ENCODE measurements at regions not wholly inside any gene's neighbourhood (a gene's known extent, or its start where the extent isn't known, plus 50 kb on each side); places are given as distances from the start of the nearest gene placed in this dataset.

GRCh38 chr2:150159300-150159699 lies 328.2 kb downstream of the RND3 start:
- no peak overlapping the region for H3K4me3 ChIP-seq (ENCODE audit: control insufficient read depth in 1 of 7, extremely low read depth in 1 of 7, insufficient read depth in 4 of 7, low read depth in 2 of 7, low read length in 6 of 7)
- no peaks in the 10 kb centered on the region for H3K27me3 ChIP-seq (replicated peaks in 2 of 5; ENCODE audit: control insufficient read depth in 4 of 5, insufficient read depth in 5 of 5, low read length in 4 of 5)
- ChIA-PET CTCF (no interaction called here), POLR2A (no interaction called here)
- H3K27ac ChIP-seq (ENCODE audit: insufficient read depth in 1 of 2, low read depth in 1 of 2, low read length in 2 of 2, poor library complexity in 1 of 2, severe bottlenecking in 2 of 2): no peak overlapping the region
- no CpG with 5 or more reads among the region's 4 CpGs for WGBS (ENCODE audit: insufficient coverage)
- DNase-seq: no peak
- no peaks in the 10 kb centered on the region for H3K9me3 ChIP-seq (ENCODE audit: control extremely low read depth in 1 of 5, control insufficient read depth in 4 of 5, insufficient read depth in 2 of 5, low read depth in 1 of 5, low read length in 4 of 5)
- H3K36me3 ChIP-seq (ENCODE audit: control insufficient read depth in 4 of 4, insufficient read depth in 4 of 4, low read length in 3 of 4): no peaks in the 10 kb centered on the region
- no peaks in the 10 kb centered on the region for H3K4me1 ChIP-seq (ENCODE audit: control extremely low read depth in 1 of 4, control insufficient read depth in 4 of 4, insufficient read depth in 4 of 4, low read length in 3 of 4)

GRCh38 chr2:150156876-150157275 lies 330.6 kb downstream of the RND3 start:
- CTCF ChIA-PET: no interaction called here
- Histone ChIP-seq H3K27ac (ENCODE audit: insufficient read depth in 1 of 2, low read depth in 1 of 2, low read length in 2 of 2, poor library complexity in 1 of 2, severe bottlenecking in 2 of 2) (no peak overlapping the region), H3K27me3 (replicated peaks in 2 of 5; ENCODE audit: control insufficient read depth in 4 of 5, insufficient read depth in 5 of 5, low read length in 4 of 5) (no peaks in the 10 kb centered on the region), H3K4me3 (ENCODE audit: control insufficient read depth in 1 of 7, extremely low read depth in 1 of 7, insufficient read depth in 4 of 7, low read depth in 2 of 7, low read length in 6 of 7) (no peak overlapping the region), H3K9me3 (ENCODE audit: control extremely low read depth in 1 of 5, control insufficient read depth in 4 of 5, insufficient read depth in 2 of 5, low read depth in 1 of 5, low read length in 4 of 5) (no peaks in the 10 kb centered on the region), H3K36me3 (ENCODE audit: control insufficient read depth in 4 of 4, insufficient read depth in 4 of 4, low read length in 3 of 4) (no peaks in the 10 kb centered on the region), H3K4me1 (ENCODE audit: control extremely low read depth in 1 of 4, control insufficient read depth in 4 of 4, insufficient read depth in 4 of 4, low read length in 3 of 4) (no peaks in the 10 kb centered on the region)
- WGBS (ENCODE audit: insufficient coverage): 67% methylated on average over 2 of the region's 2 CpGs
- POLR2A ChIA-PET: no interaction called here
- no peak for DNase-seq

DNA sequence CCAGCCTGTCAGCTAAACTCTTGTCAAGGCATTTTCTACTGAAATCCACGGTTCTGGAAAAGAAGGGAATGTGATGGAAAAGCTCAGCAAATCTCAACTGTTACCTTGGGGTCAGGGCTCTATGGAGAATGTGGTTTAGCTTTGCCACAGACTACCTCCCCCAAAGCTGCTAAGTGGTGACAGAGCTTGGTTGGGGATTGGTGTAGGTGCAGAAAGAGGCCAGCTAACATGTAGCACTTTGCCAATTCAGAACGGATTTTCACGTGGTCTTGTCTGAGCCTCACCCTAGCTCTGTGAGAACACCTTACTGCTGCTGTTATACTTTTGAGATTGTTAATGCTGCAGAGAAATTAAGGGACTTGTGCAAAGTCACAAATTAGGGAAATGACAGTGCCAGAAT lies 331.1 kb downstream of the RND3 start:
- Histone ChIP-seq H3K9me3 (ENCODE audit: control extremely low read depth in 1 of 5, control insufficient read depth in 4 of 5, insufficient read depth in 2 of 5, low read depth in 1 of 5, low read length in 4 of 5) (no peaks in the 10 kb centered on the region), H3K4me1 (ENCODE audit: control extremely low read depth in 1 of 4, control insufficient read depth in 4 of 4, insufficient read depth in 4 of 4, low read length in 3 of 4) (no peaks in the 10 kb centered on the region), H3K27ac (ENCODE audit: insufficient read depth in 1 of 2, low read depth in 1 of 2, low read length in 2 of 2, poor library complexity in 1 of 2, severe bottlenecking in 2 of 2) (no peak overlapping the region), H3K4me3 (ENCODE audit: control insufficient read depth in 1 of 7, extremely low read depth in 1 of 7, insufficient read depth in 4 of 7, low read depth in 2 of 7, low read length in 6 of 7) (no peak overlapping the region), H3K27me3 (replicated peaks in 2 of 5; ENCODE audit: control insufficient read depth in 4 of 5, insufficient read depth in 5 of 5, low read length in 4 of 5) (no peaks in the 10 kb centered on the region), H3K36me3 (ENCODE audit: control insufficient read depth in 4 of 4, insufficient read depth in 4 of 4, low read length in 3 of 4) (no peaks in the 10 kb centered on the region)
- no peak for DNase-seq
- ChIA-PET CTCF (no interaction called here), POLR2A (no interaction called here)
- WGBS (ENCODE audit: insufficient coverage): 90% methylated on average over 2 of the region's 3 CpGs

DNA sequence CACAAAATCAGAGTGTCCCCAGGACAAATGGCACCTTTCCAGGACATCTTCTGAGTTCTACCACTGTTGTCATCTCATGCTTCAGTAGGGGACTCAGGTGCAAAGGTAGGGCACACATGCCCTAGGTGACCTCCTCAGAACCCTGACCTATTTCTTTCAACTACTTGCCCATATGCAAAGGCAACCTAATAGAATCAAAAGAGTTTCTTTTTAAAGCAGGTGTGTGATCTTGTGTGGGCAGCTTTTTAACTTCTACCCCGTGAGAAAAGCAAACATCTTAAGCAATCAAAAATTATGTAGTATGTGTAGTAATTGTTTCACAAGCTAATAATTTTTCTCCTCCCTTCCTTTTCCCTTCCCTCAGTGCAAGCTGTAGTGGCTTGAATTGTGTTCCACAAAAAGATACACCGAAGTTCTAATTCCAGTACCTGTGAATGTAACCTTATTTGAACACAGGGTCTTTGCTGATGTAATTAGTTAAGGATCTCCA lies 333.1 kb downstream of the RND3 start:
- ChIA-PET CTCF (no interaction called here), POLR2A (no interaction called here)
- Histone ChIP-seq H3K4me1 (ENCODE audit: control extremely low read depth in 1 of 4, control insufficient read depth in 4 of 4, insufficient read depth in 4 of 4, low read length in 3 of 4) (no peaks in the 10 kb centered on the region), H3K36me3 (ENCODE audit: control insufficient read depth in 4 of 4, insufficient read depth in 4 of 4, low read length in 3 of 4) (no peaks in the 10 kb centered on the region), H3K27me3 (replicated peaks in 2 of 5; ENCODE audit: control insufficient read depth in 4 of 5, insufficient read depth in 5 of 5, low read length in 4 of 5) (no peaks in the 10 kb centered on the region), H3K27ac (ENCODE audit: insufficient read depth in 1 of 2, low read depth in 1 of 2, low read length in 2 of 2, poor library complexity in 1 of 2, severe bottlenecking in 2 of 2) (no peak overlapping the region), H3K9me3 (ENCODE audit: control extremely low read depth in 1 of 5, control insufficient read depth in 4 of 5, insufficient read depth in 2 of 5, low read depth in 1 of 5, low read length in 4 of 5) (no peaks in the 10 kb centered on the region), H3K4me3 (ENCODE audit: control insufficient read depth in 1 of 7, extremely low read depth in 1 of 7, insufficient read depth in 4 of 7, low read depth in 2 of 7, low read length in 6 of 7) (no peak overlapping the region)
- no peak for DNase-seq
- WGBS (ENCODE audit: insufficient coverage): no CpG with 5 or more reads among the region's 2 CpGs

GRCh38 chr2:150153646-150154307 lies 333.7 kb downstream of the RND3 start:
- Histone ChIP-seq H3K9me3 (ENCODE audit: control extremely low read depth in 1 of 5, control insufficient read depth in 4 of 5, insufficient read depth in 2 of 5, low read depth in 1 of 5, low read length in 4 of 5) (no peaks in the 10 kb centered on the region), H3K27ac (ENCODE audit: insufficient read depth in 1 of 2, low read depth in 1 of 2, low read length in 2 of 2, poor library complexity in 1 of 2, severe bottlenecking in 2 of 2) (no peak overlapping the region), H3K4me3 (ENCODE audit: control insufficient read depth in 1 of 7, extremely low read depth in 1 of 7, insufficient read depth in 4 of 7, low read depth in 2 of 7, low read length in 6 of 7) (no peak overlapping the region), H3K4me1 (ENCODE audit: control extremely low read depth in 1 of 4, control insufficient read depth in 4 of 4, insufficient read depth in 4 of 4, low read length in 3 of 4) (no peaks in the 10 kb centered on the region), H3K36me3 (ENCODE audit: control insufficient read depth in 4 of 4, insufficient read depth in 4 of 4, low read length in 3 of 4) (no peaks in the 10 kb centered on the region), H3K27me3 (replicated peaks in 2 of 5; ENCODE audit: control insufficient read depth in 4 of 5, insufficient read depth in 5 of 5, low read length in 4 of 5) (no peaks in the 10 kb centered on the region)
- no peak for DNase-seq
- CTCF ChIA-PET: no interaction called here
- POLR2A ChIA-PET: no interaction called here
- WGBS (ENCODE audit: insufficient coverage): 100% methylated on average over 1 of the region's 2 CpGs

- no peak for DNase-seq
- ChIA-PET CTCF (no interaction called here), POLR2A (no interaction called here)
- WGBS (ENCODE audit: insufficient coverage): no CpG with 5 or more reads among the region's 2 CpGs
- Histone ChIP-seq H3K36me3 (ENCODE audit: control insufficient read depth in 4 of 4, insufficient read depth in 4 of 4, low read length in 3 of 4) (no peaks in the 10 kb centered on the region), H3K4me1 (ENCODE audit: control extremely low read depth in 1 of 4, control insufficient read depth in 4 of 4, insufficient read depth in 4 of 4, low read length in 3 of 4) (no peaks in the 10 kb centered on the region), H3K27ac (ENCODE audit: insufficient read depth in 1 of 2, low read depth in 1 of 2, low read length in 2 of 2, poor library complexity in 1 of 2, severe bottlenecking in 2 of 2) (no peak overlapping the region), H3K27me3 (replicated peaks in 2 of 5; ENCODE audit: control insufficient read depth in 4 of 5, insufficient read depth in 5 of 5, low read length in 4 of 5) (no peaks in the 10 kb centered on the region), H3K4me3 (ENCODE audit: control insufficient read depth in 1 of 7, extremely low read depth in 1 of 7, insufficient read depth in 4 of 7, low read depth in 2 of 7, low read length in 6 of 7) (no peak overlapping the region), H3K9me3 (ENCODE audit: control extremely low read depth in 1 of 5, control insufficient read depth in 4 of 5, insufficient read depth in 2 of 5, low read depth in 1 of 5, low read length in 4 of 5) (peaks cover 0 to 2% (median 0%) of the 10 kb centered on the region in 5 experiments)
Observed at GRCh38 chr2:150152230-150152629, 335.2 kb downstream of the RND3 start.

GRCh38 chr2:150150144-150150543 lies 337.3 kb downstream of the RND3 start:
- H3K36me3 ChIP-seq (ENCODE audit: control insufficient read depth in 4 of 4, insufficient read depth in 4 of 4, low read length in 3 of 4): no peaks in the 10 kb centered on the region
- no peaks in the 10 kb centered on the region for H3K4me1 ChIP-seq (ENCODE audit: control extremely low read depth in 1 of 4, control insufficient read depth in 4 of 4, insufficient read depth in 4 of 4, low read length in 3 of 4)
- CTCF ChIA-PET: no interaction called here
- no peaks in the 10 kb centered on the region for H3K27me3 ChIP-seq (replicated peaks in 2 of 5; ENCODE audit: control insufficient read depth in 4 of 5, insufficient read depth in 5 of 5, low read length in 4 of 5)
- no peak overlapping the region for H3K27ac ChIP-seq (ENCODE audit: insufficient read depth in 1 of 2, low read depth in 1 of 2, low read length in 2 of 2, poor library complexity in 1 of 2, severe bottlenecking in 2 of 2)
- POLR2A ChIA-PET: no interaction called here
- no peak for DNase-seq
- H3K9me3 ChIP-seq (ENCODE audit: control extremely low read depth in 1 of 5, control insufficient read depth in 4 of 5, insufficient read depth in 2 of 5, low read depth in 1 of 5, low read length in 4 of 5): peaks cover 1 to 11% (median 8%) of the 10 kb centered on the region in 5 experiments
- H3K4me3 ChIP-seq (ENCODE audit: control insufficient read depth in 1 of 7, extremely low read depth in 1 of 7, insufficient read depth in 4 of 7, low read depth in 2 of 7, low read length in 6 of 7): no peak overlapping the region
- WGBS (ENCODE audit: insufficient coverage): no CpG with 5 or more reads among the region's 2 CpGs

All from common myeloid progenitor, CD34-positive (primary cell).